HepG2 (cell line): ENCODE measurements at regions not wholly inside any gene's neighbourhood (a gene's known extent, or its start where the extent isn't known, plus 50 kb on each side); places are given as distances from the start of the nearest gene placed in this dataset.

ENCODE experiments used
- ATAC-seq: fragments of 200-7000 bp; cut with Tn5 transposase; 3 replicates; pipeline ENCODE4 v1.9.1; 2020; ENCODE audit warnings: mild to moderate bottlenecking, moderate library complexity
- BruUV-seq: library from RNA; stranded (reverse); fragments of 400-500 nt; replicated peaks from 2 replicates; lab custom pipeline; 2021; lab: Mats Ljungman, UMichigan
- CTCF ChIA-PET: fragments of 300-600 bp; formaldehyde crosslinking; extraction: SDS; loops from one replicate; lab custom pipeline; 2021; ENCODE audit warnings: low total read pairs, inconsistent platforms, low intra/inter-chr PET ratio; lab: Yijun Ruan, JAX
- POLR2A ChIA-PET: fragments of 350-600 bp; sonication (Branson Sonifier 250); formaldehyde crosslinking; loops from one replicate; lab custom pipeline; 2020; ENCODE audit warnings: antibody characterized with exemption, inconsistent platforms; lab: Yijun Ruan, JAX
- DNase-seq: peaks from one replicate; pipeline ENCODE4 v3.0.0-alpha.2; 2015; ENCODE audit warnings: low spot score
- FAIRE-seq: peaks from 3 replicates; lab custom pipeline; 2011; peaks lifted over from hg19 to GRCh38; lab: Jason Lieb, UNC
- H2AFZ ChIP-seq: one replicate; pipeline ENCODE4 v1.6.1; 2011; ENCODE audit warnings: low read length, inconsistent platforms
- H3K27ac ChIP-seq: fragments of 300-600 bp; 3 replicates; pipeline ENCODE4 v1.8.0; 2011; ENCODE audit warnings: mixed run types, mild to moderate bottlenecking, mixed read lengths, low read length, inconsistent platforms; ENCODE audit not compliant: insufficient read depth; ENCODE audit errors: extremely low read length
- H3K27me3 ChIP-seq, 2 experiments: fragments of 200-600 bp in 1 of 2; 2 replicates in 1 of 2; 3 replicates in 1 of 2; pipeline versions ENCODE4 v1.6.0 to v1.8.0; 2011; ENCODE audit warnings: low read length in 2 of 2, mild to moderate bottlenecking in 2 of 2, moderate library complexity in 2 of 2, inconsistent platforms in 1 of 2; ENCODE audit not compliant: insufficient read depth in 2 of 2, control insufficient read depth in 1 of 2
- H3K36me3 ChIP-seq, 2 experiments: fragments of 200-600 bp in 1 of 2; replicated peaks in 1 of 2; 2 replicates in 1 of 2; 3 replicates in 1 of 2; pipeline versions ENCODE4 v1.5.1 to v1.8.0; 2011; ENCODE audit warnings: low read length in 2 of 2, inconsistent platforms in 1 of 2; ENCODE audit not compliant: insufficient read depth in 2 of 2, control insufficient read depth in 1 of 2
- H3K4me1 ChIP-seq: 2 replicates; pipeline ENCODE4 v1.5.1; 2012; ENCODE audit warnings: low read length, inconsistent platforms; ENCODE audit not compliant: insufficient read depth
- H3K4me2 ChIP-seq: 2 replicates; pipeline ENCODE4 v1.6.0; 2011; ENCODE audit warnings: low read depth, low read length, inconsistent platforms
- H3K4me3 ChIP-seq, 3 experiments: fragments of 200-600 bp in 1 of 3; sonication (generic), shearing (Covaris generic) in 1 of 3; replicated peaks in 1 of 3; 2 replicates each; pipeline ENCODE4 v1.5.1; 2011 to 2016; ENCODE audit warnings: low read length in 3 of 3, inconsistent platforms in 2 of 3, low read depth in 2 of 3, mild to moderate bottlenecking in 2 of 3, control low read depth in 1 of 3, mixed read lengths in 1 of 3; ENCODE audit not compliant: insufficient read depth in 1 of 3
- H3K79me2 ChIP-seq: one replicate; pipeline ENCODE4 v1.6.1; 2011; ENCODE audit warnings: low read length, inconsistent platforms; ENCODE audit not compliant: insufficient read depth
- H3K9ac ChIP-seq: 2 replicates; pipeline ENCODE4 v1.6.0; 2011; ENCODE audit warnings: mild to moderate bottlenecking, low read depth, low read length, inconsistent platforms; ENCODE audit not compliant: insufficient read depth
- H3K9me3 ChIP-seq: 2 replicates; pipeline ENCODE4 v1.5.1; 2012; ENCODE audit warnings: mild to moderate bottlenecking, low read length
- H4K20me1 ChIP-seq: 2 replicates; pipeline ENCODE4 v1.6.0; 2011; ENCODE audit warnings: inconsistent platforms, mild to moderate bottlenecking, low read length, moderate library complexity; ENCODE audit not compliant: insufficient read depth
- BCL3 ChIP-seq: sonication (generic); formaldehyde crosslinking; IDR thresholded peaks from 2 replicates; pipeline ENCODE4 v1.5.1; 2020; ENCODE audit warnings: mild to moderate bottlenecking, missing genetic modification reagents, moderate library complexity
- ELF4 ChIP-seq: sonication (generic); formaldehyde crosslinking; IDR thresholded peaks from 2 replicates; pipeline ENCODE4 v1.5.0; 2020; ENCODE audit warnings: missing genetic modification reagents, mild to moderate bottlenecking, moderate library complexity, borderline replicate concordance
- FOXO1 ChIP-seq: sonication (generic); formaldehyde crosslinking; IDR thresholded peaks from 2 replicates; pipeline ENCODE4 v1.4.0; 2020; ENCODE audit warnings: missing genetic modification reagents
- KLF13 ChIP-seq: sonication (generic); formaldehyde crosslinking; IDR thresholded peaks from 2 replicates; pipeline ENCODE4 v1.4.0; 2020; ENCODE audit warnings: mild to moderate bottlenecking, missing genetic modification reagents
- PAX8 ChIP-seq: sonication (generic); formaldehyde crosslinking; IDR thresholded peaks from 2 replicates; pipeline ENCODE4 v1.8.0; 2022; ENCODE audit warnings: mild to moderate bottlenecking, missing genetic modification reagents, borderline replicate concordance
- TBP ChIP-seq: sonication (generic); formaldehyde crosslinking; IDR thresholded peaks from 2 replicates; pipeline ENCODE4 v1.5.0; 2020; ENCODE audit warnings: missing genetic modification reagents
- ZNF224 ChIP-seq: sonication (generic); formaldehyde crosslinking; IDR thresholded peaks from 2 replicates; pipeline ENCODE4 v1.5.0; 2020; ENCODE audit warnings: mild to moderate bottlenecking, missing genetic modification reagents
- ZNF496 ChIP-seq: sonication (generic); formaldehyde crosslinking; IDR thresholded peaks from 2 replicates; pipeline ENCODE4 v1.8.1; 2023; ENCODE audit warnings: mild to moderate bottlenecking, moderate library complexity, missing genetic modification reagents; ENCODE audit not compliant: insufficient replicate concordance
- ZNF549 ChIP-seq: sonication (generic); formaldehyde crosslinking; IDR thresholded peaks from 2 replicates; pipeline ENCODE4 v1.5.0; 2020; ENCODE audit warnings: missing genetic modification reagents
- ZNF552 ChIP-seq: sonication (generic); formaldehyde crosslinking; IDR thresholded peaks from 2 replicates; pipeline ENCODE4 v1.9.0; 2022; ENCODE audit warnings: missing genetic modification reagents, mild to moderate bottlenecking, borderline replicate concordance
- WGBS: methylation state at CpG from one replicate; pipeline ENCODE4 v1.1.6; 2017; ENCODE audit warnings: low lambda C conversion rate; 5-methylcytosine and 5-hydroxymethylcytosine counted together
- in situ Hi-C: cut with HindIII; loops from 2 replicates; pipeline ENCODE4 v1.10.0; 2017; ENCODE audit warnings: low pct_unique_long_range_greater_than_20kb; ENCODE audit not compliant: extremely low pct_ligation_motif_present
- intact Hi-C: fragments of 100-400 bp; cut with micrococcal nuclease; formaldehyde crosslinking; loops from one replicate; pipeline ENCODE4 v1.10.0; 2022; ENCODE audit not compliant: unreplicated experiment
- TF ChIP-seq, protein P1 (sequence below): sonication (generic); formaldehyde crosslinking; IDR thresholded peaks from 2 replicates; pipeline ENCODE4 v1.9.0; 2021; ENCODE audit warnings: missing genetic modification reagents, borderline replicate concordance

- no peaks in the 10 kb centered on the region for H3K27me3 ChIP-seq
- no peak for DNase-seq
- H2AFZ ChIP-seq, result no peak overlapping the region
- POLR2A ChIA-PET, result no interaction called here
- no peak for ATAC-seq
- WGBS, result 0% methylated on average over 2 of the region's 2 CpGs
- H3K4me3 ChIP-seq, result no peak overlapping the region
- no peak overlapping the region for H3K27ac ChIP-seq
- in situ Hi-C loops, result no loop called here
- no peak overlapping the region for H3K9ac ChIP-seq
- no peaks in the 10 kb centered on the region for H4K20me1 ChIP-seq
- TF ChIP-seq FOXO1 (CRISPR knock-in tag) (no peak), ZNF549 (CRISPR knock-in tag) (no peak), KLF13 (no peak), PAX8 (CRISPR knock-in tag) (no peak)
- TF ChIP-seq, protein P1, sequence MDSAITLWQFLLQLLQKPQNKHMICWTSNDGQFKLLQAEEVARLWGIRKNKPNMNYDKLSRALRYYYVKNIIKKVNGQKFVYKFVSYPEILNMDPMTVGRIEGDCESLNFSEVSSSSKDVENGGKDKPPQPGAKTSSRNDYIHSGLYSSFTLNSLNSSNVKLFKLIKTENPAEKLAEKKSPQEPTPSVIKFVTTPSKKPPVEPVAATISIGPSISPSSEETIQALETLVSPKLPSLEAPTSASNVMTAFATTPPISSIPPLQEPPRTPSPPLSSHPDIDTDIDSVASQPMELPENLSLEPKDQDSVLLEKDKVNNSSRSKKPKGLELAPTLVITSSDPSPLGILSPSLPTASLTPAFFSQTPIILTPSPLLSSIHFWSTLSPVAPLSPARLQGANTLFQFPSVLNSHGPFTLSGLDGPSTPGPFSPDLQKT (CRISPR knock-in tag), result no peak
- TF ChIP-seq, all 625 proteins: peak for 0
- Histone ChIP-seq H3K4me2 (no peak overlapping the region), H3K36me3 (no peaks in the 10 kb centered on the region), H3K4me1 (no peaks in the 10 kb centered on the region), H3K9me3 (no peaks in the 10 kb centered on the region), H3K79me2 (no peaks in the 10 kb centered on the region)
- BruUV-seq, result no TSS peak
- CTCF ChIA-PET, result no interaction called here
- intact Hi-C loops, result no loop called here
- no peak for FAIRE-seq
Measured at GRCh38 chr12:77118696-77119095, 53.3 kb upstream of the E2F7 start.

GRCh38 chr12:77116277-77116676 is 50.9 kb upstream of the E2F7 start:
- ChIA-PET POLR2A (no interaction called here), CTCF (no interaction called here)
- H3K4me3 ChIP-seq, result no peak overlapping the region
- 9% methylated on average over 2 of the region's 2 CpGs for WGBS
- no peaks in the 10 kb centered on the region for H3K4me1 ChIP-seq
- no peak overlapping the region for H2AFZ ChIP-seq
- H3K9me3 ChIP-seq, result no peaks in the 10 kb centered on the region
- no peaks in the 10 kb centered on the region for H4K20me1 ChIP-seq
- H3K4me2 ChIP-seq, result no peak overlapping the region
- ATAC-seq (no peak), DNase-seq (no peak), FAIRE-seq (no peak)
- no peaks in the 10 kb centered on the region for H3K79me2 ChIP-seq
- intact Hi-C loops, result no loop called here
- in situ Hi-C loops, result no loop called here
- H3K36me3 ChIP-seq, result no peaks in the 10 kb centered on the region
- no peak overlapping the region for H3K9ac ChIP-seq
- no TSS peak for BruUV-seq
- H3K27me3 ChIP-seq, result no peaks in the 10 kb centered on the region
- H3K27ac ChIP-seq, result no peak overlapping the region
- TF ChIP-seq ZNF224 (CRISPR knock-in tag), result no peak
- no peak for TF ChIP-seq ZNF552 (CRISPR knock-in tag)
- TF ChIP-seq BCL3, result no peak
- no peak for TF ChIP-seq ELF4
- TF ChIP-seq ZNF496 (CRISPR knock-in tag), result no peak
- no peak for TF ChIP-seq TBP (CRISPR knock-in tag)
